ENCODE measurements at regions not wholly inside any gene's neighbourhood (a gene's known extent, or its start where the extent isn't known, plus 50 kb on each side); places are given as distances from the start of the nearest gene placed in this dataset.

- TF ChIP-seq REST (IDR thresholded peaks at IDR 0.05; ENCODE audit: insufficient read depth in 1 of 2, low read depth in 2 of 2, low read length in 2 of 2) (no peak), TAF1 (IDR thresholded peaks at IDR 0.05; ENCODE audit: borderline replicate concordance, insufficient read depth, low read length) (no peak), SIN3A (IDR thresholded peaks at IDR 0.05; ENCODE audit: borderline replicate concordance, insufficient read depth, low read length) (no peak), POLR2AphosphoS5 (IDR thresholded peaks at IDR 0.05; ENCODE audit: low read depth, low read length) (no peak), FOXP2 (optimal IDR thresholded peaks at IDR 0.05; ENCODE audit: borderline replicate concordance, extremely low read depth, extremely low read length, insufficient read depth) (no peak)
These were observed 276.0 kb upstream of the FAT1 start for GRCh38 chr4:186999686-187000085.

GRCh38 chr4:187000281-187000680, 276.6 kb upstream of the FAT1 start:
- TF ChIP-seq FOXP2 (optimal IDR thresholded peaks at IDR 0.05; ENCODE audit: borderline replicate concordance, extremely low read depth, extremely low read length, insufficient read depth) (no peak), TAF1 (IDR thresholded peaks at IDR 0.05; ENCODE audit: borderline replicate concordance, insufficient read depth, low read length) (no peak), POLR2AphosphoS5 (IDR thresholded peaks at IDR 0.05; ENCODE audit: low read depth, low read length) (no peak), SIN3A (IDR thresholded peaks at IDR 0.05; ENCODE audit: borderline replicate concordance, insufficient read depth, low read length) (no peak), REST (IDR thresholded peaks at IDR 0.05; ENCODE audit: insufficient read depth in 1 of 2, low read depth in 2 of 2, low read length in 2 of 2) (no peak)

- TF ChIP-seq FOXP2 (optimal IDR thresholded peaks at IDR 0.05; ENCODE audit: borderline replicate concordance, extremely low read depth, extremely low read length, insufficient read depth), result no peak
- TF ChIP-seq POLR2AphosphoS5 (IDR thresholded peaks at IDR 0.05; ENCODE audit: low read depth, low read length), result no peak
- no peak for TF ChIP-seq REST (IDR thresholded peaks at IDR 0.05; ENCODE audit: insufficient read depth in 1 of 2, low read depth in 2 of 2, low read length in 2 of 2)
- no peak for TF ChIP-seq TAF1 (IDR thresholded peaks at IDR 0.05; ENCODE audit: borderline replicate concordance, insufficient read depth, low read length)
- no peak for TF ChIP-seq SIN3A (IDR thresholded peaks at IDR 0.05; ENCODE audit: borderline replicate concordance, insufficient read depth, low read length)
These were observed 281.0 kb upstream of the FAT1 start for GRCh38 chr4:187004628-187005027.

GRCh38 chr4:187006189-187006618, 282.5 kb upstream of the FAT1 start:
- TF ChIP-seq SIN3A (IDR thresholded peaks at IDR 0.05; ENCODE audit: borderline replicate concordance, insufficient read depth, low read length) (no peak), TAF1 (IDR thresholded peaks at IDR 0.05; ENCODE audit: borderline replicate concordance, insufficient read depth, low read length) (no peak), POLR2AphosphoS5 (IDR thresholded peaks at IDR 0.05; ENCODE audit: low read depth, low read length) (no peak), REST (IDR thresholded peaks at IDR 0.05; ENCODE audit: insufficient read depth in 1 of 2, low read depth in 2 of 2, low read length in 2 of 2) (no peak), FOXP2 (optimal IDR thresholded peaks at IDR 0.05; ENCODE audit: borderline replicate concordance, extremely low read depth, extremely low read length, insufficient read depth) (no peak)

- TF ChIP-seq POLR2AphosphoS5 (IDR thresholded peaks at IDR 0.05; ENCODE audit: low read depth, low read length) (no peak), FOXP2 (optimal IDR thresholded peaks at IDR 0.05; ENCODE audit: borderline replicate concordance, extremely low read depth, extremely low read length, insufficient read depth) (no peak), TAF1 (IDR thresholded peaks at IDR 0.05; ENCODE audit: borderline replicate concordance, insufficient read depth, low read length) (no peak), SIN3A (IDR thresholded peaks at IDR 0.05; ENCODE audit: borderline replicate concordance, insufficient read depth, low read length) (no peak), REST (IDR thresholded peaks at IDR 0.05; ENCODE audit: insufficient read depth in 1 of 2, low read depth in 2 of 2, low read length in 2 of 2) (no peak)
These were observed 286.4 kb upstream of the FAT1 start for GRCh38 chr4:187010052-187010451.
